HG03159 (cell line): ENCODE measurements at regions not wholly inside any gene's neighbourhood (a gene's known extent, or its start where the extent isn't known, plus 50 kb on each side); places are given as distances from the start of the nearest gene placed in this dataset.

Source experiments
- ATAC-seq: cut with Tn5 transposase; IDR thresholded peaks from one replicate; pipeline ENCODE4 v1.9.1; 2021; ENCODE audit warnings: mild to moderate bottlenecking, moderate library complexity; ENCODE audit not compliant: unreplicated experiment

DNA sequence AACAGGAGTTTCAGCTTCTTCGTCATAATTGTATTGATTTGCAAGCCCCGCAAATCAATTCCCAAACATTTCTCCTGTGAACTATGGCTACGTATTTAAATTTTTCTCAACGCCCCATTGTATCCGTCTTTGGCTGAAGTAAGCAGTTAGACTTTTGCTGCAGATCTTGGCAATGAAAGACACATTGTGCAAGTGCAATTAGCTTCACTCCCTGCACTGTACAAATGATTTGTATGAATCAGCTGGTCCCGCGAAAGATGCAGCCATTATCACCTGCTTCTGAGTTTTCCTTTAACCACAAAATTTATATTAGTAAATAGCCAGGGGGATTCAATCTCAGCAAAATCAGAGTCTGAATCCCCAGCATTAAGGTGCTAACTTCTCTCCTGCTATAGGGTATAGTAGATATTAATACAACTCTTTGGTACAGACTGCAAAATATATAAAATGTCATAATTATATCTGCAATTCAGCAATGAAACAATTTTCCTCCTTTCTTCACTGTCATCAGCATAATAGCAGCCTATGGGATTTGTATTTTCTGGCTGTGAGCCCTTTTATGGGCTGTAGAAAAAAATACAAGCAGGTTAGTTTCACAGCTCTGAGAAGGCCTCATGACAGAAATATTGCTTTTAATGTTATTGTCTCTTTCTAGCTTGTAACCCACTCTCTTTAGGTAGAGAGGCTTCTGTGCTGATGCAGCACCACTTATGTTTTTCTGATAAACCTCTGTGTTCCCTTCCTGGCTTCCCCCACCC is 68.4 kb upstream of the SMARCA2 start:
- ATAC-seq = no peak

DNA sequence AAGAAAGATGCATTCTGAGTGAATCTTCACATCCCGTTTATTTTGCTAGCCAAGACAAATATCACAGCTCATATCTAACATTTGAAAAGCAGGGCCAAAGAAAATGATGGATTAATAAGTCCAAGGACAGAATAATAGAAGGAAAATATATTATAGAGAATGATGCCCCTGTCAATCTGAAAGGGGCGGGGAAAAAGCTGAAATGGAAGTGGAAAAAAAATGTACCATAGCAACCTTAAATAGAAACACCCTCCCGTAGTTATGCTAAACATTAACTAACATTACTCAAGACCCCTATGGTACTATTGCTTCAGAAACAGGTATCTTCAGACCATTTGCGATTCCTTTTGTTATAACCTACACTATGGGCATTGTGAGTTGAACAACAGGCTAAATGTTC is 67.7 kb upstream of the SMARCA2 start:
- ATAC-seq = no peak

DNA sequence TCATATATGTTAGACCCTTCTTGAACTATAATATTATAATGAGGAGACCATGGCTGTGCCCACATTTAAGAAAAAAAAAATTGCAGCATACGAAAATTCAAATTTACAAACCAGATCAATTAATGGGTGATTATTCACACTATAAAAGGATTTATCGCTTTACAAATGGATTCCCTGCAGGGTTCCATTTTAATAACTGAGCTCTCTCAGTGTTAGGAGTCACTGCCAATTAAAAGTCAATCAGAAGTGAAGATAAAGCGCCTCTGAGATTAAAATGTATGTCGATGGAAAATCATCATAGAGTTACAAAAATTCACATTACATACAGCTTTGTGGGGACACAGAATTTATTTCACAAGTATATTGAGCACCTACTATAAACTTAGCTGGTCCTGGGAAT is 66.6 kb upstream of the SMARCA2 start:
- ATAC-seq = no peak

DNA sequence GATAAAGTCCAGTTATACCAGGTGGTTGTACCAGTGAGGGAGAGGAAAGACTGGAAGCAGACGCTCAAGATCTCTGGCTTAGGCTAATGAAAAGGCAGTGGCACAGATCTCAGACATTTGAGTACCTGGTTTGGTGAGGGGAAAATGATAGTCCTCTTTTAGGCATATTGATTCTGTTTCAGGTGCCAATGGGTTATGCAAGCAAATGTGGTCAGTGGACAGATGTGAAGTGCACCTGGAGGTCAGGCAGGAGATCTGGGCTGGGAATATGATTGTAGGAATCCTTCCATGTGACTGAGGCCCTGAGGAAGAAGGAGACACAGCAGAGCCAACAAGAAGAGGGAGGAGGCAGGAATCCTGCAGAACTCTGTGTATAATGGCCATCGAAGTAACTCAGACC is 63.7 kb upstream of the SMARCA2 start:
- ATAC-seq = no peak

DNA sequence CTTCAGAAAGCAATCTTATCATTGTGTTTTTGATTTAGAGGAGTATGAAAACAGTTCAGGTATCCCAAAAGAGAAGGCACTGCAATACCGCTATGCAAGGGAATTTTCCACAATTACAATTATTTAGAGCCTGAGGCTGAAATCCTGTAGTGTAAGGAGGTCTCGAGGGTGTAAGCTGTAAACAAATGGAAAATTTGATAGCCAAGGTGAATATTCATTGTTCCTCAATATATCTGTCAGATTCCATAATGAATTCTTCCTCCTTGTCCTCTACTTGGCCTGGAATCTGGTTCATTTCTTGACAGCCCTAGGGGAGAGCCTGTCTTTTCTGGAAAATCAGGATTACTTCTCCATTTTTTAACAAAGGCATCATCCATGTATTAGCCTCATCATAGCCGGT is 63.1 kb upstream of the SMARCA2 start:
- ATAC-seq = no peak

DNA sequence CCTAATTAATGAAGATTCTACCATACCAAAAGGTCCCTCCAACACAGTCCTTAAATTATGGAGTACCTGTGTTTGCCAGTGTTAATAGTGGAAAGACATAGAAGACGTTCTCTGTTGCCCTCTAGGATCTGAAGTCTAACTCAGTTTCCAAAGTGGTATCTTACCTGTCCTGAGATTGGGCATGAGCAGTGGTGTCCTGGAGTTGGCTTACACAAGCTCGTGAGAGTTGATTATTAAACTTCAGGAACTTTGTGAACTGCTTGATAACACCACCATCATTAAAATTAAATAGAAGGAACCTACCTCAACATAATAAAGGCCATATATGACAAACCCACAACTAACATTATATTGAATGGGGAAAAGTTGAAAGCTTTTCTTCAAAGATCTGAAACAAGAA is 60.9 kb upstream of the SMARCA2 start:
- ATAC-seq = no peak

DNA sequence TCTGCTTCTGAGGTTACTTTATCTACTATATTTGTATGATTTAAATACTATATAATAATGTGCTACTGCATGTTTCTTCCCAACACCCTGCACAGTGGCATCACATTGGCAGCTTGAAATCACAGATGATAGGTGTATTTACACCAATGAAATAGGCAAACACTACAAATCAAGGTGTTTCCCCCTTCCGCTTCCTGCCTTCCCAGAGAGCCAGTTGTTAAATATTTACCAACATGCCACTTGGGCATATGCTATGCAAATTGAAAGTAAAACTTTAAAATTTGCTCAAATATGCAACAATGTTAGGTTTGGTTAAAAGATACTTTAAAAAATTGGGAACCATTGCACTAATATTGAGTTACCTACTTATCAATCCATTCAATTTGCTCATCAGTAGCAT is 58.2 kb upstream of the SMARCA2 start:
- ATAC-seq = no peak

DNA sequence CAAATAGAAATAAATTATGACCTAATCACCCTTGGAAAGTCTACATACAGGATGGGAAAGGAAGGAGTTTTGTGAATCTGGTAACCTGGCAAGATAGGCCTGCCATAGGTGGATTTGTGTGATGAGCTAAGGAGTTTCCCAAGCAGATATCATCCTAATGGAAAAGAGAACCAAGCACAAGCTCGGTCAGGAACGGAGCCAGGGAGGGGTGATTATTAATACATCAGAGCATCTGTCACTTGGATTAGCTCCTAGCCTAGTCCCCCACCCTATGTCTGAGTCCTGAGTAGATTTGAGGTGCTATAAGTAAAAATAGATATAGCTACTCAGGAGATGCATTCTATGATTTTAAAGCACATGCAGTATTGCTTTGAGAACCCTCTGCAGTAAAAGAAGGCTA is 57.3 kb upstream of the SMARCA2 start:
- no peak for ATAC-seq

DNA sequence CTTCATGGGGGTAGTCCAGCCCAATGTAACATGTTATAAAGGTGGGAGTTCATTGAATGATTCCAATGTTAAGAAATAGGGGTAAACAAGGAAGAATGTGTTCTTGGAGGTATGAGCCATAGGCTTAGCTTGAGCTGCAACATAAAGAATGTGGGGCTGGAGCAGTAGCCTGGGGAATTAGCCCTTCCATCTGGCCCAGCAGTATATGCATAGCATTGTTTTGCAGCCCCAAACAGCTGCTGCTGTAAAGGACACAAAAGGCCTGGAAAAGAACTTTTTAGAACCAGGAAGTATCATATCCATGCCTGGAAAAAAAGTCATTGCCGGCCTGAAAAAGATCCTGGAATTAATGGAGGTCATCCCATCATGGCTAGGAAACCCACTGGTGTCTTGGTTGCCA is 55.8 kb upstream of the SMARCA2 start:
- no peak for ATAC-seq

DNA sequence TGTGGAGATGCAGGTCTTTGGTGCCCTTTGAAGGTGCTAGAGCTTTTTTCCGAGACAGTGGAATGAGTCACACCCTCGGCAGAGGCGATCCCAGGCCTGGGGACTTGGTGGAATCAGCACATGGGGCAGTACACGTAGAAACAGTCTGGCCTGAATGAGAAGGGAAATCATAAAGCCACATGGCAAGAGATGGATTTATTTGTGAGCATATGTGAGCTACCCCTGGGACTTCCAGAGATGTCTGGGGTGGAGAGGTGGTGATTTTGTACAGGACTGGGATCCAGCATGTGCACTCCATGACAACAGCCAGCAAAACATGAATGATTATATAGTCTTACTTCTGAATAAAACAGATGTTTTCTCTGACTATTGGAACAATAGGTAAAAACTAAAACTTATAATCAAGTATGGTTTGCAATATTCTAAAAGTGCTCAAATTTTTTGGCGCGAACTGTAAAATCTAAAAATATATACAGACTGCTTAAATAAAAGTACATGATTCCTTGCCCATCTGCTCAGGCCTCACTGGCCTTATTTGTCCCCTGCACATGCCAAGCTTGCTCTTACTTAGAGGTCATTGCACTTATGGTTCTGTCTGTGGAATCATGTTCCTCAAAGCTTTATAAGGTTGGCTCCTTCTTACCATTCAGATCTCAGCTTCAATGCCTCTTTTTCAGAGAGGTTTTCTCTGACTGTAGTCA is 54.7 kb upstream of the SMARCA2 start:
- ATAC-seq = no peak

DNA sequence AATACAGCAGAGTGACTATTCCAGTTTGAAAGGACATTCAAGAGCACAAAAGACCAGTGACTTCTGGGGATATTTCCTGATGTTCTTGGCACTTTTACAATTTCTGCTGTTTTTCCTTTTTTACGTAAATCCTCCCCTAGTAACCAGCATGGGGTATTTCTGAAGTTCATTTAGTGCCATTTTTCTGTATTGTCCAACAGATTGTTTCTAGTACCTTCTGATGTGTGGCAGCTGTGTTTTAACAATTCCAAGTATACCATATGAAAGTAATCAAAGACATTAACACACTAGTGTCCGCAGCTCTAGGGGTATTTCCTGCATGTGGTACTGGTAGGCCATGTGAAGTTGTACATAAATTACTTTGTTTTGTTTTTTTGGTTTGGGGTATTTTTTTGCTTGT is 53.0 kb upstream of the SMARCA2 start:
- no peak for ATAC-seq

DNA sequence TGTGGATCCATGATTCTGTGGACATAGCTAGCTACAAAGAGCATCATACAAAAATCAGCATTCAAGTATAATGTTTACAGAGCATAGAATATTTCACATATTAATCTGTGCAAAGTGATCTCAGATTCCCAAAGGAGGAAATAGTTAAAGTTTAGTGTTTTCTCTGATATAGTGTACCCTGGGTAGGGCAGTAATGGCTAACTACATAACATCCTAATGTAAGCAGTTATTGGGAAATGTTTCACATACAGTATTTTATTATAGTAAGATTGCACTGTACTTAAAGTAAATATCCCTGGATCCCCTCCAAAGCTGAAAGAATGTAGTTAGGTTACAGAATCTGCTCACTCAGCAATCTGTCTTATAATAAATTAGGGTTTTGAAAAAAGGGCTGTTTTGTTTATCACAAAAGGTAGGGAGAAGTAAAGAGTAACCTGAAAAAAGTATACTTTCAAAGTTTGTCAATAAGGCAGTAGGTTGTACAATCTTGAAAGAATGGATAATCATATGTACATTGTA is 52.5 kb upstream of the SMARCA2 start:
- no peak for ATAC-seq

DNA sequence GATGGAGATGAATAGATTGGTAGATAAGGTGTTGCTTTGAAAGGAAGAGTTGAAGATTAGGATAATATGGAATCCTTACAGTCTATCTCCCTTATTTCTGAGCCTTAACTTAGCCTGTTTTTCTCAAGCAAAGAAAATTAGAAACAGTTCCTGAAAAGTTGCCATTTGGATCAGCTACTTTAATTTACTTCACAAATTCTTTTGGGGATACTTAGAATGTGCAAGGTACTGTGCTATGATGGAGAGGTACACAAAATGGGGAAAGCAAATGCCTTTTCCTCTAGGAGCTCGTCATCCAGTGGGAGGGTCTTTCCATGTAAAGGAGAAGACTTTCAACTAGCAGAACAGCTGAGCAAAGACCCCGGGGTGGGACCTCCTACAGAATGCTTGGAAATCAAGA is 51.1 kb upstream of the SMARCA2 start:
- ATAC-seq = no peak
